ENCODE measurements at regions not wholly inside any gene's neighbourhood (a gene's known extent, or its start where the extent isn't known, plus 50 kb on each side); places are given as distances from the start of the nearest gene placed in this dataset.

- POLR2A ChIA-PET, result no interaction called here
- CTCF ChIA-PET, result no interaction called here
- no peaks in the 10 kb centered on the region for H3K27me3 ChIP-seq (ENCODE audit: insufficient read depth, low read length)
Measured at GRCh38 chr6:167394339-167394738, 69.5 kb downstream of the TTLL2 start.

GRCh38 chr6:167394820-167395219 is 69.9 kb downstream of the TTLL2 start:
- ChIA-PET CTCF (no interaction called here), RAD21 (ENCODE audit: low non-redundant PET in 1 of 2, low total read pairs in 2 of 2, uncharacterized antibody in 2 of 2, unreplicated experiment in 2 of 2) (no interaction called here), POLR2A (no interaction called here)

More at GRCh38 chr6:167394339-167394738, 69.5 kb downstream of the TTLL2 start:
- RAD21 ChIA-PET (ENCODE audit: low non-redundant PET in 1 of 2, low total read pairs in 2 of 2, uncharacterized antibody in 2 of 2, unreplicated experiment in 2 of 2), result no interaction called here
- ATAC-seq (no peak), DNase-seq (ENCODE audit: low read depth, low spot score) (no peak)
- TF ChIP-seq POLR2AphosphoS5 (IDR thresholded peaks at IDR 0.05; ENCODE audit: low read depth, low read length) (no peak), ZNF274 (IDR thresholded peaks at IDR 0.05; ENCODE audit: low read depth, low read length) (no peak), RAD21 (IDR thresholded peaks at IDR 0.05; ENCODE audit: low read depth) (no peak), YY1 (IDR thresholded peaks at IDR 0.05; ENCODE audit: extremely low read depth, insufficient replicate concordance, low read depth, low read length) (no peak), SRF (IDR thresholded peaks at IDR 0.05; ENCODE audit: low read depth) (no peak), CBX3 (IDR thresholded peaks at IDR 0.05; ENCODE audit: low read depth) (no peak), MAX (IDR thresholded peaks at IDR 0.05) (no peak), EGR1 (IDR thresholded peaks at IDR 0.05; ENCODE audit: low read depth) (no peak), SIN3A (IDR thresholded peaks at IDR 0.05; ENCODE audit: low read depth) (no peak)
- Histone ChIP-seq H3K4me1 (ENCODE audit: control insufficient read depth in 1 of 2, insufficient read depth in 2 of 2, low read length in 2 of 2) (no peaks in the 10 kb centered on the region), H3K79me2 (ENCODE audit: insufficient read depth, low read length) (no peaks in the 10 kb centered on the region), H3K9me2 (ENCODE audit: insufficient read depth) (no peaks in the 10 kb centered on the region), H3K9me3 (ENCODE audit: control insufficient read depth in 1 of 2, insufficient read depth in 1 of 2, low read depth in 1 of 2, low read length in 2 of 2) (no peaks in the 10 kb centered on the region), H3K27ac (ENCODE audit: low read depth, low read length) (no peak overlapping the region), H3K4me2 (ENCODE audit: low read length) (no peak overlapping the region), H4K20me1 (ENCODE audit: insufficient read depth) (no peaks in the 10 kb centered on the region), H3K36me3 (ENCODE audit: control insufficient read depth in 1 of 2, insufficient read depth in 2 of 2, low read length in 2 of 2) (no peaks in the 10 kb centered on the region), H3K4me3 (replicated peaks in 1 of 2; ENCODE audit: low read depth in 1 of 2, low read length in 2 of 2) (no peak overlapping the region), H2AFZ (ENCODE audit: low read depth, low read length, poor library complexity, severe bottlenecking) (no peak overlapping the region), H3K9ac (ENCODE audit: low read length) (no peak overlapping the region)
- BruUV-seq (replicated peaks), result no TSS peak
- intact Hi-C loops (cut with micrococcal nuclease), result no loop called here

More at GRCh38 chr6:167394820-167395219, 69.9 kb downstream of the TTLL2 start:
- Histone ChIP-seq H3K79me2 (ENCODE audit: insufficient read depth, low read length) (no peaks in the 10 kb centered on the region), H4K20me1 (ENCODE audit: insufficient read depth) (no peaks in the 10 kb centered on the region), H3K36me3 (ENCODE audit: control insufficient read depth in 1 of 2, insufficient read depth in 2 of 2, low read length in 2 of 2) (no peaks in the 10 kb centered on the region), H3K9ac (ENCODE audit: low read length) (no peak overlapping the region), H3K27ac (ENCODE audit: low read depth, low read length) (no peak overlapping the region), H3K9me2 (ENCODE audit: insufficient read depth) (no peaks in the 10 kb centered on the region), H3K4me1 (ENCODE audit: control insufficient read depth in 1 of 2, insufficient read depth in 2 of 2, low read length in 2 of 2) (no peaks in the 10 kb centered on the region), H3K9me3 (ENCODE audit: control insufficient read depth in 1 of 2, insufficient read depth in 1 of 2, low read depth in 1 of 2, low read length in 2 of 2) (no peaks in the 10 kb centered on the region), H2AFZ (ENCODE audit: low read depth, low read length, poor library complexity, severe bottlenecking) (no peak overlapping the region), H3K4me2 (ENCODE audit: low read length) (no peak overlapping the region), H3K4me3 (replicated peaks in 1 of 2; ENCODE audit: low read depth in 1 of 2, low read length in 2 of 2) (no peak overlapping the region), H3K27me3 (ENCODE audit: insufficient read depth, low read length) (no peaks in the 10 kb centered on the region)
- DNase-seq (ENCODE audit: low read depth, low spot score) (no peak), ATAC-seq (no peak)
- intact Hi-C loops (cut with micrococcal nuclease), result no loop called here
- no peak for TF ChIP-seq SRF (IDR thresholded peaks at IDR 0.05; ENCODE audit: low read depth)
- no peak for TF ChIP-seq ELF1 (IDR thresholded peaks at IDR 0.05; ENCODE audit: borderline replicate concordance, low read depth)
- TF ChIP-seq ZNF274 (IDR thresholded peaks at IDR 0.05; ENCODE audit: low read depth, low read length), result no peak
- no peak for TF ChIP-seq MAX (IDR thresholded peaks at IDR 0.05)
- TF ChIP-seq FOSL1 (IDR thresholded peaks at IDR 0.05; ENCODE audit: low read depth), result no peak
- TF ChIP-seq REST (IDR thresholded peaks at IDR 0.05; ENCODE audit: low read depth), result no peak
- no peak for TF ChIP-seq EZH2phosphoT487 (IDR thresholded peaks at IDR 0.05; ENCODE audit: borderline replicate concordance)
- TF ChIP-seq CEBPB (IDR thresholded peaks at IDR 0.05; ENCODE audit: low read depth), result no peak
- BruUV-seq (replicated peaks), result no TSS peak

All from HCT116 (cell line).